ENCODE measurements at regions not wholly inside any gene's neighbourhood (a gene's known extent, or its start where the extent isn't known, plus 50 kb on each side); places are given as distances from the start of the nearest gene placed in this dataset.

DNA sequence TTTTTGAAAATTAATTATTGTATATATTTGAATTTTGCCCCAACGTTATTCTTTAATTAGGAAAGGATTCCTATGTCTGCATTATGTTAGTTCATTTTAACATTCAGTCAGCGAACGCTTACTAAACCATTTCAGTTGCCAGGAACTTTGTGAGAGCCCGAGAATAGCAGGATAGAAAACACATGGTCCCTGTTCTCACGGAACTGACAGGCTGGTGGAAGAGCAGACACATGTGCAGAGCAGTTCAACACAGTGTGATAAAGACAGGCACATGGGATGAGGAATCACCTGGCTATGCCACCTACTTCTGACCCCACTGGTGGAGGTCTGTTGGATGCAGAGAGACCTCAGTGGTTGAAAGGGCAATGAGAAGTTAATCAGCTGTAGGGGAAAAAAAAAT, 367.2 kb downstream of the EPM2A start:
- no peak for FAIRE-seq

DNA sequence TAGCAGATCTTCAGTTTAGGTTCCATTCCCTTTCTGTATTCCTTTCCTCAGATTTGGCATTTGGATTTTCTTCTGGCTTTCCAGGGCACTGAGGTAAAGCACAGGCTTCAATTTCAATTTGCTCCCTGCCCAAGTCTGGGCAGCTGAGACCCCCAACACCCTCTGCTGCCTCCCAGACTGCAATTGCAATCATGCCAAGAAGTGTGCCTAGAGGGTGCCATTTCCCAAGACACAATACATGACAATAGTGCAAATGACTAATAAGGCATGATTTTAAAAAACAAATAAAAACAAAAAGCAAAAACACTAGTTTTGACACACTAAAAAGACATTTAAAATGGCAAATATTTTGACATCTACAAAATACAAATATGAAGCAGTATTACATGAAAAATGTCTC, 364.8 kb downstream of the EPM2A start:
- FAIRE-seq, result no peak

DNA sequence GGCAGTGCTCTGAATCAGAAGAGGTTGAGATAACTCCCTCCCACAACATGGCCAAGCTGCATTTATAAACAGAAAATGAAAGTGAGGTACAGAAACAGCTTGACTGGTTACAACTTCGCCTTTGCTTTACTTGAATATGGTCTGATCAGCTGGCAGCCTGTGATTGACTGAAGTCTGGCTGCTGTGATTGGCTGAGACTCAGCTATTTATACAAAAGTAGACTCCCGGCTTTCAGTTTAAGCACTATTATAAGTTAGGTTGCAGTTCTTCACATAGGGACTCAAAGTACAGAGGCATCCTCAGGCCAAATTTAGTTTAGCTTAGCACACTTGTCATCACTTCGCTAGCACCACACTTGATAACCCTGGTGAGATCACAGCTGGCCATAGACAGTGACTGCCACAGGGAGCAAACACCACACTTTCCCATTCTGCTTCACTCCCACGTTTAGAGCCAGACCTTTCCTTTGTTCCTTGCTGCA, 362.6 kb downstream of the EPM2A start:
- no peak for FAIRE-seq

DNA sequence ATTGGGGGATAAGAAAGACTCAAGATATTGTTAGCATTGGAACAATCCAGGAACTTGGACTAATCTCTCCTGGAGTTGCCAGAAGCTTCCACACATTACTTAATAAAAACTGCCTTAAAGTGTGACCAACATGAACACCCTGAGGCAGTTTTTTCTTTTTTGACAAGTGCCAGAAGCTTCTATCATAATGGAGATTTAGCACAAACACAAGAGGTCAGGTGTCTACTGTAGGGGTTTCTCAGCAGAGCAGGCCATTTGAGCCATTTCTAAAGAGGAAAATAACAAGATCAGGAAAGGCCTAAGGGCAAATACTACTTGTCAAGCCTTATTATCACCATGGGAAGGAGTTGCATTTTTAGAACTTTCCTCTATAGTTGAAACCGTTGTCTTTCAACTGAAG, 361.5 kb downstream of the EPM2A start:
- no peak for FAIRE-seq

DNA sequence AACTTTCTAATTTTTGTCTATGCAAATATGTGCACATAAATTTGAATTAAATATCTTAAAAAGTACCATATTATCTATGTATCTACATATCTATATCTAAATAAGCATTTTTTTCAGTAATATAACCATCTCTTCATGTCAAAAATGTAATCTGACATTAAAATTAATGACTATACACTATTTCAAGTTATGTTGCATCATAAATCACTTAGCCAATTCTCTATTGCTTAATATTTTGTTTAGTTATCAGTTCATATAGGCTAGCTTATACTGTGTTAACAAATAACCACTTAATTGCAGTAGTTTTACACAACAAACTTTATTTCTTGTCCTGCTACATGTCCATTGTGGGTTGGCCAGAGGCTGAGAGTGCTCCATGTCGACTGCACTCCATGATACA, 360.8 kb downstream of the EPM2A start:
- FAIRE-seq, result no peak

DNA sequence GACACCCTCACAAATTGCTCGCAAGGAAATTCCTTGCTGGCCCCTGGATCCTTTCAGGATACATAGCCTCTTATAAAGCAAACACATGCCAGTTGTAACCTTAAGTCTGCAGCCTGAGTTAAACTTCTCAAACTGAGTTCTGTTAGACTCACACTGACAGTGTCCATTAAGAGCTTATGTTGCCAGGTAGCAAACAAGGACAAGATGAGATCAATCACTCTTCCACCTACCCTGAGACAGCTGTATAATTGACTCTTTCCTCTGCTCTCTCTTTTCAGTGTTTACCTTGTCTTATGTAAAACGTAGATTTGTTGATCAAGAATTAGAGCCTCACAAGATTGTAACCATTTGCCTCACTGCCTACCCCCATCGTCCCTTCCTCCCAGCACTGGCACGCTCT, 359.8 kb downstream of the EPM2A start:
- no peak for FAIRE-seq

DNA sequence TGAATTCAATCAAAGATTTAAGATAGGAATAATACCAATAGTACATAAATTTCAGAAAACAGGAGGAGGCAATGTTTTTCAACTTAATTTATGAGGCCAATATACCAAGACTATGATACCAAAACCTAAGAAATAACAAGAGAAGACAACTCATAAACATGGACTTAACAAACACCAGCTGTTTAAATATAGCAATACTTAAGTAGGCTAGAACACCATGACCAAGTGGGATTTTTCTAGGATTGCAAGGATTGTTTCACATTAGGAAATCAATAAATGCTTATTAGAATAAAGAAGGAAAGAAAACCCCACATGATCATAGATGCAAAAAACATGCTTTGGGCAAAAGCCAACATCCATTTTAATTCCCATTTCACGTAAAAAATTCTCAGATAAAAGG, 355.1 kb downstream of the EPM2A start:
- FAIRE-seq, result peak; percentile 85

DNA sequence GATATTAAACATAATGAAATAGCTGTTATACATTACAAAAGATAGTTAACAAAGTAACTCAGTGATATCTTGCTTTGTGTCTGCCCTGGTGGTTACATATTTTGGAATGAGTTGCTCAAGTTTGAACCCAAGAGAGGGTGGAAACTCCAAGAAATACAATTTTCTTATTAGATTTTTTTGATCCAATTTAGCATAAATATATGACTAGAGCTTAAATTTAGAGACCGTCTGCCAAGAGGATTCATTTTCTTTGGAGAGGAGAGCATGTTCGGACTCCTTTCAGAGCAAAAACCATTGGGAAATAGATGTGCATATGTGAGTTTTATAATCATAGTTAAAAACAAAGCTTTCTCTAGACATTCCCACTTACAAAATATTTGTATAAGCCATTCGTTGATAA, 353.4 kb downstream of the EPM2A start:
- no peak for FAIRE-seq

DNA sequence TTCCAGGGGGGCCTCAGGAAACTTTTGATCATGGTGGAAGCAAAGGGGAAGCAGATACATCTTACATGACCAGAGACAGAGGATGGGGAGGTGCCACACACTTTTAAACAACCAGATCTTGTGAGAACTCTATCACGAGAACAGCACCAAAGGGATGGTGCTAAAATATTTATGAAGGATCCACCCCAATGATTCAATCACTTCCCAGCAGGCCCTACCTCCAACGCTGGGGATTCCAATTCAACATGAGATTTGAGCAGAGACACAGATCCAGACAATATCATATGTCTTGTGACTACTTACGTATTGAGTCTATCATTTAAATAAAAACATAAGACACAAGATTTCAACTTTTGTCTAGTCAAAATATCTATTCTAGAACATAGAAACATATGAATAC, 351.9 kb downstream of the EPM2A start:
- FAIRE-seq, result no peak

DNA sequence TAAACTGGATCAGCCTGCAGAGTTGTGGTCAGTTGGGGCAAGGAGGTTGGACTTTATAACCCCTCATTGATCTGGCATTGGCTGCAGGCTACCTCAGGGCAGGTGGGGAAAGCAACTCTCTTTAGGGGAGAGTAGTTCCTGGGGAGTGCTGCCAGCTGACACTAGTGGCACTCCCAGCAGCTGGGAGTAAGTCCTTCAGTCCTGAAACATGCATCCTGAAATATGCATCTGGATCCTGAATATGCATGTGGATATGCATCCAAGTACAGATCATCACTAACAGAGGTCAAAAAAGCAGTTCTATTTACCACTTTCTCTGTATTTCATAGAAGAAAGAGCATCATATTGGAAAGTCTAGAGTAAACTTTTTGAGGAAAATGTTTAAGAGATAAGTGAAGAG, 350.8 kb downstream of the EPM2A start:
- no peak for FAIRE-seq

DNA sequence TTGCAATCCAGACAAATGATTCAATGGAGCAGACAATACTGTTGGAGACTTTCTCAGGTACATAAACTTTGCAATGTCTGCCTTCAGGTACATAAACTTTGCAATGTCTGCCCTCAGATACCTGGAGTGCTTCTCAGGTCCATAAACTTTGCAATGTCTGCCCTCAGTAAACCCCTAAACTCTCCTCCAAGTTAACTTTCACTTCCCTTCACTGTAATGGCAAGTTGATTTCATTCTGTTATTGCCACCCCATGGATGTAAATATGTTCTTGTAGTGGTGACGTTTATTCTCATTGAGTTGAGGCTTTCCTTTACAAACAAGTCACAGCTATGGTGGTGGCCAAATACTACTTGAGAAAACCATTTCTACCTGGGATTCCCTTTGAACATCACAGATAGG, 338.8 kb downstream of the EPM2A start:
- no peak for FAIRE-seq

DNA sequence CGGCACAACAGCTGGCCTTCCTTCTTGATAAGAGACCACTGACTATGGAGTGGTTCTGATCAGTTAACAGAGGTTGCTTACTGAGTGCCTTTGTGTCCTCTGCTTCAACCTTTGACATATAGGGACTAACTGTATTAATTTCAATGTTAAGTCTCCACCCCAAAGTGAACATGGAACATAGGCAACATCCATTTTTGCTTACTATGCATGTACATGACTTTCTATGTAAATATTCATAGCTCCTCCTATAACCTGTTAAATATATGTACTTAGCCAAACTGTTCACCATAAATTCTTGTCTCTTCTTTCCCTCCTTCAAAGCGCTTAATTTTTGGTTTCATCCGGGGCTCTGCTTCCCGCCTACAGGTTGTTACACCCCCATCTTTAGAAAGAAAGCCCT, 334.8 kb downstream of the EPM2A start:
- FAIRE-seq, result no peak

DNA sequence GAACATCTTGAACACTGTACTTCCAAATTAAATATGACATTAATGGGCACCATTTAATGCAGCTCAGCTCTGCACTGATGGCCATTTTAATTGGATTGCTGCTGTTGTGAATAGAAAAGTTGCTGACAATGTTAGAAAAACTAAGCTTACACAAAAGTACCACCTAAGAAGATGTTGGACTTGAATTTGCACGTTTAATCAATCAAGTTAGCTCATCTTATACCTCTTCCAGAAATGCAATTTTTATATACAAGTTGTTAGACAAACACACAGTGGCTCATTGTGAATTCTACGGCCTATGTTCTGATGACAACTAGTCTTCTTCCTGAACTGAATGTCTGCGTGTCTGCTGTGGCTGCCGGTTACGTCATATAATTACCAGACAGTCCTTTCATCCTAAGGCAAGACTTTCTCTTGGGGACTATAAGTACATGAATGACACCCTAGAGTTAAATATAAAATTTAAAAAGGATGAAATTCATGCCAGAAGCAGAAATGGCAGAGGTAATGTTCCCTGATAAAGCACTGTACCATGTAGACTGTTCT, 330.2 kb downstream of the EPM2A start:
- no peak for FAIRE-seq

DNA sequence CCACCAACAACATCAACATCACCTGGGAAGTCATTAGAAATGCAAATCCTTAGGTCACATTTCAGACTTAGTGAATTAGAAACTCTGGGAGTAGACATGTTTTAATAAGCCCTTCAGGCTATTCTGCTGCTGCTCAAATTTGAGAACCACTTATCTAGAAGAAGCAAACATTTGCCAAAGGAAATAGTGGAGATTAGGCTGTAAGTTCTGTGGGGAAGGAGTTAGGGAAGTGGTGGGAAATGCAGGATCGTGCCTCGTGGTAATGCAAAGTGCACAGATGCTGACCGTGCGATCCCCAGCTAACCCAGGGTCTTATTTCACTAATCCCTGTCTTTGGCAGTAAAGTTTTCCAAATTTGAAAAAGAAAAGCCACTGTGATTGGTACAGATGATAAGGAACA, 328.5 kb downstream of the EPM2A start:
- FAIRE-seq, result no peak

DNA sequence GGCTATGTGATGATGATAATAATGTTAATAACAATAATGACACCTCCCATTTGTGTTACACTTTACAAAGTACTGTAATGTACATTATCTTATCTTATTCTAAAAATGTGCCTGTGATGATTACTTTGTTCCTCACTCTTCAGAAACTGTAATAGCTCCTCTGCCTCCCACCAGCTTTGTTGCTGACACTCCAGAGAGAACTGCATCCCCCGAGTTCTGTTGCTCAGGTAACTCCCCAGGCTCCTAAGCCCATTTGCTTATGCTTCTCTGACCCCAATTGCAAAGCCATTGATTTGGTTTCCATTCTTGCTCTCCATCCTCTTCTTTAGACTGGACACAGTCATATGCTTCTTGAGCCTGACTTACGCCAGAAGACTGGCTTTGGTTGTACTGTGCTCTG, 319.7 kb downstream of the EPM2A start:
- FAIRE-seq, result no peak

DNA sequence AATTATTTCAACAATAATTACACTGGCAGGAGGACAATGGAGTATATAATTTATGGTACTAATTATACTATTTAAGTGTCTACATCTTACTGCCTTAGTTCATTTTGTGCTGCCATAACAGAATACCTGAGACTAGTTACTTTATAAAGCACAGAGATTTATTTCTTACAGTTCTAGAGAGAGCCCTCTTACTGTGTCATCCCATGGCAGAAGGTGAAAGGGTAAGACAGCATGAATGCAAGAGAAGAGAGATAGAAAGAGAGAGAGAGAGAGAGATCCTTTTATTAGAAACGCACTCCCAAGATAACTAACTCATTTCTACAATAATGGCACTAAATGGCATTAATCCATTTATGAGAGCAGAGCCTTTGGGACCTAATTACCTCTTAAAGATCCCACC, 314.7 kb downstream of the EPM2A start:
- FAIRE-seq, result no peak

DNA sequence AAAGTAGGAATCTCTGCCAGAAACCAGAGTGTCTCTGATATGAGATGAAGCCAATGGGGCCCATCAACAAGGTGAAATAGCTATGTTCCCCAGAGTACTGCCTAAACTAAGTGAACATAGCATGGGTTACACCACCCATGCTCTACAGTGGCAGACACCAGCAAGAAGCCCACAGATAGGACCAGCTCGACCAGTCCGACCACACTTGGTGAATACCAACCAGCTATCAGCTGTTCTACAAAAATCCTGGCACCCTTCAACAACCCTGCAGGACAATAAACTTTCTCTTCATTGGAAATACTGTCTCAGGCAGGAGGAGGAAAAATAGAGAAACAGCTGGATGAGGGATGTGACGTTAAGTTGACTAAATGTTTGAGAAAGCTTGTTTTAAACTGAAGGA, 311.4 kb downstream of the EPM2A start:
- no peak for FAIRE-seq

DNA sequence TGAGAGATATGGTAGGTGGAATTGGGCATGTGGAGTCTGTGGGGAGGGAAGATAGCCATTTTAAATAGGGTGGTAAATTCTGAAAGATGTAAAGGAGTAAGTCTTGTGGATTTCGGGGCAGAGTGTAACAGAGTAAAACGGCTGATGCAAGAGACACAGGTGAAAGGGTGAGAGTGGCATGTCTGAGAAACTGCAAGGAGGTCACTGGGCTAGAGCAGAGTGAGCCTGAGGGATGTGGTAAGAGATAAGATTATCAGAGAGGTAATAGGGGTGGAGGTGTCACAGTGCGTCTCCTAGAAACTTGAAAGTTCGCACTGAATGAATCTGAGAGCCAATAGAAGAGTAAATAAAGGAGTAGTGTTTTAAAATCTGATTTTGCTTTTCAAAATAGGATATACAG, 308.1 kb downstream of the EPM2A start:
- FAIRE-seq, result no peak

DNA sequence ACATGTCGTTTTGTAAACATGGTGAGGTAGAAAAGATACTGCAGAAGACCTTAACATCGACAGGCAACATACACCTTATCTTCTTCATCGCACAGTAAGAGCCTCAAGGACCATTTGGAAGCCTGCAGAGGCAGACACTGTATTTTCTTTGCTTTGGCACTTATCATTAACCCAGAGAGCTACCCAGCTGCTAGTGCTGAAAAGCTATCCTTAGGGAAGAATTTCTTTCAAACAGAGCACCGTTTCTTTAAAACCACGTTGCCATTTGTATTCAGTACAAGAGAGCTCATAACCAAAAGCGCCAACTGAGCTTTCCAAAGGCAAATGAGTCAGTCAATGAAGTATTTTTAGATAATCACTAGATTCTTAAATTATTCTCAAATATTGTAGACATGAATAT, 306.6 kb downstream of the EPM2A start:
- FAIRE-seq, result no peak

DNA sequence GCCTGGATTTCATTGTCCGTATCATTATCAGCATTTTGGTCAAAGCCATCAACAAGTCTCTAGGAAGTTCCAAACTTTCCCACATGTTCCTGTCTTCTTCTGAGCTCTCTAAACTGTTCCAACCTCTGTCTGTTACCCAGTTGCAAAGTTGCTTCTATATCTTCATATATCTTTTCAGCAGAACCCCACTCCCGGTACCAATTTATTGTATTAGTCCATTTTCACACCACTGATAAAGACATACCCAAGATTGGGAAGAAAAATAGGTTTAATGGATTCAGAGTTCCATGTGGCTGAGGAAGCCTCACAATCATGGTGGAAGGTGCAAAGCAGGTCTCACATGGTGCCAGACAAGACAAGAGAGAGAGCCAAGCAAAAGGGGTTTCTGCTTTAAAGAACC, 293.2 kb downstream of the EPM2A start:
- FAIRE-seq, result no peak

DNA sequence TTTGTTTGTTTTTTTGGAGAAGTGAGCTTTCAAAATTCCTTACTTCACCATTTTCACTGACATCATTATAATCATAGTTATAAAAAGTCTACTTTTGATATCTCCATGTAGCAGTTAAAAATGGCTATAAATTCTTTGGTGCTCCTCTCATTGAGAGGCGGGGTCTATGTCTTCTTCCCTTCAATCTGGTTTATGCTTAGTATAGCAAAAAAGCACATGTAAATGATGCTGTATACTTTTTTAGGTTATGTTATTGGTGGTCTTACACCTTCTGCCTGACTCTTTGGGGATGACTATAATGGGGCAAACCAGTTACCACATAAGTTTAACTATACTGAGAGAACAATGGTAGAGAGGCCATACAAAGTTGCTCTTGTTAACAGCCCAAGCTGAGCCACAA, 289.6 kb downstream of the EPM2A start:
- no peak for FAIRE-seq

DNA sequence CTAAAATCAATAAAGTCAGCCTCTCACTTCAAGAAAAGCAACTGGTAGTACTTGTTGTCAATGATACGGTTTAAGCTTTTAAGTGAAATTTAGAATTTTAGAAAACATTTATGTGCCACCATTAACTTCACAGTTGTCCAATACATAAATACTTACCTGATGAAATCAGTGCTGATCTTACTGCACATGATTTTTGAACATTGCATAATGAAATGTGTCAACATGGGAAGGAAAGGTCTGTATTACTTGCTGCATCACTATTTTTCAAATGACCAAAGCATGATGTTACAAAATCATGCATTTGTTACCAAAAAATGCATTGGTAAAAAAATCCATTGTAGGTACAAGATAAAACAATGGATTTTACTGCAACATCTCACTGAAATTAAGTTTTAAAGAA, 284.3 kb downstream of the EPM2A start:
- no peak for FAIRE-seq

DNA sequence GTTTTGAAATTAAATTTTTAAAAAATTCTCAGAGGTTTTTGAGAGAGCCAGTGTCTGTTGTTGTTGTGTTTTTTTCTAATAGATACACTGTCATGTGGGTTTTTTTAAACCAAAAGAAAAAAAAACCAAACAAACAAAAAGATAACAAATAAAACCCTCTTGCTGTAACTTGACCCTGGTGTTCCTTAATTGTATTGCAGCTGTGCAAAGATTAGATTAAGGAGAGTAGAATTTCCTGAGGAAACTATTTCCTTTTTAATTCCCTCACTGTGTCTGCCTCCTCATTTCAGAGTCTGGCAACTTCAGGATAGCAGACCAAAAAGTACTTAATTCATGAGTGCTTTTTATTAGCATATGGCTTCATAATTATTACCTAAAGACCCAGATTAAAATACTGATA, 281.9 kb downstream of the EPM2A start:
- FAIRE-seq, result peak; percentile 4

DNA sequence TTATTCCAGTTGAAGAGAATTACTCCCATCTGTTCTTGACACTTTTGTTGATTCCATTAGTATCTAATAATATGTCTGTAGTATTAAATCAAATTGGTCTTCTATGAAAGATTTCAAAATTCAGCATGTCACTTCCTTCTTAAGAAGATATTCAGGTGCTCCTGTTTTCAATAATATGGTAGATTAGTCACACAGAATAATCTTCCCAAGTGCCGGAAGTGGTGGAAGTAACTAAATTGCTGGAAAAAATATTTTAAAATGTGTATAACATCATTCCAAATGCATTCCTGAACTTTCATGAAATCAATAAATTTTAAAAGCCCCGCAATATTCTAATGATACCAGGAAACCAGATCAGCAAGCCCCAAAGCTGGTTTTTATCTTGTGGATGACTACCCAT, 281.3 kb downstream of the EPM2A start:
- FAIRE-seq, result no peak

DNA sequence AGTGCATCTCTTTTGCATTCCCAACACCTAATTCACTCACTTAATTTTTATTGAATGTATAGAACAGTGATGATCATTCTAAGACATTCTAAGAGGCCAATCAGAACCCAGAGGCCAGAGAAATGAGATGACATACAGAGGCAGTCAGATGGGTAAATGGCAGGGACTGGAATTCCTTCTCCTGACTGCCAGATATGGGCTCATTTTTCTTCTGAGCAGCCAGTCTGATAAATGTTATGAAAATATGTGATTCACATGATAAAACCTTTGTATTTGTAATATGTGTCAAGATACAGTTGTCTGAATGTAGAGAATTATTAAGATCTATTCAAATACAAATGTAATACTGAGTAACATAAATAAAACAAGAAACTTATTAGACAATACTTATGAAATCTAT, 277.8 kb downstream of the EPM2A start:
- no peak for FAIRE-seq

DNA sequence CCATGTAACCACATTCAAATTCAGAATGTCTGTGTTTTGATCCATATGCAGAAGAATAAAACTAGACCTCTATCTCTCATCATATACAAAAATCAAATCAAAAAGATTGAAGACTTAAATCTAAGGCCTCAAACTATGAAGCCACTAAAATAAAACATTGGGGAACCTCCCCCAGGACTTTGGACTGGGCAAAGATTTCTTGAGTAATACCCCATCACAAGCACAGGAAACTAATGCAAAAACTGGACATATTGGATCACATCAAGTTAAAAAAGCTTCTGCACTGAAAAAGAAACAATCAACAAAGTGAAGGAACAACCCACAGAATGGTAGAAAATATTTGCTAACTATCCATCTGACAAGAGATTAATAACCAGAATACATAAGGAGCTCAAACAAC, 266.8 kb downstream of the EPM2A start:
- no peak for FAIRE-seq
